ENCODE measurements at regions not wholly inside any gene's neighbourhood (a gene's known extent, or its start where the extent isn't known, plus 50 kb on each side); places are given as distances from the start of the nearest gene placed in this dataset.

DNA sequence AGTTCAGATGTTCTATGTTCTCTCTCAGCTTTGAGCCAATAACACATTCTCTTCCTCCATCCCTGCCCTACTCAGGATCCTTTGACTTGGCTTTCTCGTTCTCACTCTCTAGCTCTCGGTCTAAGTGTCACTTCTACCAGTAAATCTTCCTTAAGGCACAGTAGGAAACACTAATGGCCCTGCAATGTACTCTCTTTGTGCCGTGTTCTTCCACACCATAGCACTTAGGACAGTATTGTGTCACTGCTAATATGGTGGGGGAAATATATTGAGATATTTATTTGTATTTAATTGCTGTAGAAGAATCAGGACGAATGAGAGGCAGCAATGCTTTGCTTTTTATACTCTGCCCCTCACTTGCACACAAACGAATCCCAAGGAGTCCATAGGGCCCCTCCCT, 493.1 kb downstream of the SHISA9 start:
- no peak for DNase-seq (ENCODE audit: low read depth)

DNA sequence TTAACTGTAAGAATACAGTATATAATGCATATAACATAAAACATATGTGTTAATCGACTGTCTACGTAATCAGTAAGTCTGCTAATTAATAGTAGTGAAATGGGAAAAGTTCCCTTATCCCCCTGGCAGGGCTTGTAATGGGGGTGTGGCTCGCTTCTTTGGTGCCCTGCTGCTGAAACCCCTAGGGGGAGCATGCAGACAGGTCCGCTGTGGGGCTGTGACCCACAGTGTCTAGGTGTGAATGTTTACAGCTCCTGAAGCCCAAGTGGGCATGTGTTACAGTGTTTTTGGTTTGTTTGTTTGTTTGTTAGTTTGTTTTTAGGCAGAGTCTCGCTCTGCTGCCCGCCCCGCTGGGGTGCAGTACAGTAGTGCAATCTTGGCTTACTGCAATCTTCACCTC, 495.7 kb downstream of the SHISA9 start:
- no peak for DNase-seq (ENCODE audit: low read depth)

DNA sequence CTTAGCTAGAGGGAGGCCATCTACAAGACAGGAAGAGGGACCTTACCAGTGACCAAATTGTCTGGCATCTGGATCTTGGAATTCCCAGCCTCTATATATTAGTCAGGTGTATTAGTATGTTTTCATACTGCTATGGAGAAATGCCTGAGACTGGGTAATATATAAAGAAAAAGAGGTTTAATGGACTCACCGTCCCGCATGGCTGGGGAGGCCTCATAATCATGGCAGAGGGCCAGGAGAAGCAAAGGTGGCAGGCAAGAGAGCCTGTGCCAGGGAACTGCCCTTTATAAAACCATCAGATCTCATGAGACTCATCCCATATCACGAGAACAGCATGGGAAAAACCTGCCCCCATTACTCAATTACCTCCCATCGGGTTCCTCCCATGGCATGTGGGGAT, 500.2 kb downstream of the SHISA9 start:
- no peak for DNase-seq (ENCODE audit: low read depth)

- no peak for DNase-seq (ENCODE audit: low read depth)
Measured at GRCh38 chr16:13402601-13403000, 501.2 kb downstream of the SHISA9 start.

DNA sequence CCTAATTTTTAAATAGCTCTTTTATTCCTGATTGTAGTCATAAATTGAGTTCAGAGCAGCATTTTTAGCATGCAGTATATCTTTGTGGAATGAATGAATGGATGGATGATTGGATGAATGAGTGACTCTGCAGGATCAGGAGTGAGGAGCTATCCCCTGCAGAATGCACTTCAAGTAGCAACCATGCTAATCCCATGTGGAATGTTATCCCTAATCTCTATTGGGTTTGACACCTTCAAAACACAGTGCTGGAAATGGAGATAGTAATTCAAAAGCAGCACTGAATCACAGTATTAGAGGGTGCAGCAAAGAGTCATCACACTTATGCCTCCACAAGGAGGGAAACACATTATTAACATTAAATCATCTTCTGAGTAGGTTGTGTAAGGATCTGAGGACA, 501.9 kb downstream of the SHISA9 start:
- DNase-seq (ENCODE audit: low read depth) = no peak

- no peak for DNase-seq (ENCODE audit: low read depth)
Measured at GRCh38 chr16:13414154-13414553, 505.8 kb upstream of the ERCC4 start.

DNA sequence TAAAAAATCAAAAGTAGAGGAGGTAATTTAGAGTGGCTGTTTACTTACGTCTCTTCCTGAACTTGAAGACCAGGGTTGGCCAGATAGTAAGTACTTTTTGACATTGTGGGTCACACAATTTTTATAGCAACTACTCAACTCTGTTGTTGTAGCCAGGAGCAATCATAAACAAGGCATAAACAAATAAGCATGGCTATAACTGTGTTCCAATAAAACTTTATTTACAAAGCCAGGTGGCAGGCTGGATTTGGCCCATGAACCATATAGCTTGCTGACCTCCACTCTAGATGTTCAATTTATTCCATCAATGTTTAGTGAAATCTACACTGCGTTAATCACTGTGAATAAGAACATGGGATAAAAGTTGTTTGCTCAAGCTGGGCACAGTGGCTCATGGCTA, 500.4 kb upstream of the ERCC4 start:
- no peak for DNase-seq (ENCODE audit: low read depth)

DNA sequence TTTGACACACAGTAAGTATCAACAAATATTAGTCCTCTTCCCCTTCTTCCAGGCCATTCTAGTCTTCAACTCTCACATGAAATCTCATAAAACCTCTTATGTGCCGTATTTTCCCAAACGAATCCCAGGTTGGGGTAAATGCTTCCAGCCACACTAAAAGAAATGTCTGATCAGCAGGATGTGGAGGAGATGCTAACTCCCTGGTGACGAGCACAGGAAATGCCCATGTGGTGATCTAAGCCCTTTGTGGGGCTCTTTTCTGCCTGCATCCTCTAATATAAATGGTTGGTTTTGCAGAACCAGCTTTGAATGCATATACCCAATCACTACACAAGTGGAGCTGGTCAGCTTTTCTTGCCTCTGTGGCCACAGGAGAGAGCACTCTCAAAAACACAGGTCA, 498.2 kb upstream of the ERCC4 start:
- DNase-seq (ENCODE audit: low read depth) = no peak

GRCh38 chr16:13425836-13426235, 494.1 kb upstream of the ERCC4 start:
- no peak for DNase-seq (ENCODE audit: low read depth)

DNA sequence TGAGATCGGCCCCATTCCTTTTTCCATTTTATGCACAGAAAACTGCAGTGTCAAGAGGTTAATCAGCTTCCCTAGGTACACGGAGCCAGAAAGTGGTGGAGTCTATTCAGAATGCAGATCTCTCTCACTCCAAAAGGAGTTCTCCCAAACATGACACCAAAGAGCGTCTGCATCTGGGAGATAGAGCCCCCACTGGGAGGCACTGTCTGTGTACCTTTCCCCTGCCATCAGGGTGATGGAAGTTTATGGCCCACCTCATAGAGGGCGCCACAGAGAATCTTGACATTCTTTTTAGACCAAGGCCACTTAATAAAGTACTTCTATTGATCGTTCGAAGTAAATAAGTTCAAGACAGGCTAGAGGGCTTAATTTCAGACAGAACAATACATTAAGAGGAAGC, 493.7 kb upstream of the ERCC4 start:
- no peak for DNase-seq (ENCODE audit: low read depth)

- DNase-seq (ENCODE audit: low read depth) = no peak
Measured at GRCh38 chr16:13426736-13427135, 493.2 kb upstream of the ERCC4 start.

GRCh38 chr16:13427943-13428342, 492.0 kb upstream of the ERCC4 start:
- no peak for DNase-seq (ENCODE audit: low read depth)

- no peak for DNase-seq (ENCODE audit: low read depth)
Measured at GRCh38 chr16:13429416-13429815, 490.5 kb upstream of the ERCC4 start.

- DNase-seq (ENCODE audit: low read depth) = no peak
Measured at GRCh38 chr16:13435415-13435814, 484.5 kb upstream of the ERCC4 start.

DNA sequence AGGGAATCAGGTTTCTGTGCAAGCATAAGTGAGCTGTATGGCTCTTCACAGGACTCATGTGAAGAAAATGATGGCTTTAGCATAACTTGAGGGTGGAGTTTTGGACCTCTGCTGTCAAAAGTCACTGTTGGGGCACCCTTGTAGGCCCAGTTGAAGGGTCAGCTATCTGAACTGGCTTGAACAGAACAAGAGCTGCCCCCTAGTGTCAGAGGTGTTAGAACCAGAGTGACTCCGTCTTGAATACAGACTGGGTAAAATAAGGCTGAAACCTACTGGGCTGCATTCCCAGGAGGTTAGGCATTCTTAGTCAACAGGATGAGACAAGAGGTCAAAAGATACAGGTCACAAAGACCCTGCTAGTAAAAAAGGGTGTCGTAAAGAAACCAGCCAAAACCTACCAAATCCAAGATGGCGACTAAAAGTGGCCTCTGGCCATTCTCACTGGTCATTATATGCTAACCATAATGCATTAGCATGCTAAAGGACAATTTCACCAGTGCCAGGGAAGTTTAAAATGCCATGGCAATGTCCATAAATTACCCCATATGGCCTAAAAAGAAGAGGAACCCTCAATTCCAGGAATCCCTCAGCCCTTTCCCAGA, 484.0 kb upstream of the ERCC4 start:
- DNase-seq (ENCODE audit: low read depth) = no peak

GRCh38 chr16:13436641-13437412, 483.1 kb upstream of the ERCC4 start:
- DNase-seq (ENCODE audit: low read depth) = no peak

- DNase-seq (ENCODE audit: low read depth) = no peak
Measured at GRCh38 chr16:13437413-13437795, 482.6 kb upstream of the ERCC4 start.

DNA sequence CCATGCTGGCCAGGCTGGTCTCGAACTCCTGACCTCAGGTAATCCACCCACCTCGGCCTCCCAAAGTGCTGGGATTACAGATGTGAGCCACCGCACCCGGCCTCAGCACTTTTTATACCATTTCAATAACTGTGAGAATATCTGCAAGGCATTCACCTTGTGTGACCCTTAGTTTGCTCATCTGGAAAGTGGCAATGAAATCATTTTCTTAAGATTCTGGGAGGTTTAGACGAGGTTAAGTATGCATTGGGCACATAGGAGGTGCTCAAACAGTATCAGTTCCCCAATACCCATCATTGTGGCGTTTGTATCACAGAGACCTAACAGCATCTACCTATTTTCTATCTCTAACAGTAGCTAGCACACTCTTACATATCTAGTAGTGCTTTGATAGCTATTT, 481.9 kb upstream of the ERCC4 start:
- DNase-seq (ENCODE audit: low read depth) = no peak

DNA sequence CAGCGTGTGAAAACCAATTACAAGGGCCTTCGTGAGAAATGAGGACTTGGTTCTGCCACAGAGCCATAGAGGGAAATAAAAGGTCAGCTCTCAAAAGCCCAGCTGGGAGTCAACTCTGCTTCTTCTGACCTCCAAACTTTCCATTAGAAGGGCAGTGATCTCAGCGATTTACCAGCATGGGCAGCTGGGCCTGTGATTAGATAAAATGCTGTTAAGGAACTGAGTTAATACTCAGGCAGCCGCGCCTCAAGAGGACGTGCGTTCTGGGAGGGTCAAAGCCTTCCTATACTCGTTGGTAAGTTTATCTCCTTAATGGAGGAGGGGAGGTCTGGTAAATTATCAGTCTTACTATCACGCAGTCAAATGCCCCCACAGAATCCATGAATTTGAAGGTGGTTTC, 480.2 kb upstream of the ERCC4 start:
- no peak for DNase-seq (ENCODE audit: low read depth)

DNA sequence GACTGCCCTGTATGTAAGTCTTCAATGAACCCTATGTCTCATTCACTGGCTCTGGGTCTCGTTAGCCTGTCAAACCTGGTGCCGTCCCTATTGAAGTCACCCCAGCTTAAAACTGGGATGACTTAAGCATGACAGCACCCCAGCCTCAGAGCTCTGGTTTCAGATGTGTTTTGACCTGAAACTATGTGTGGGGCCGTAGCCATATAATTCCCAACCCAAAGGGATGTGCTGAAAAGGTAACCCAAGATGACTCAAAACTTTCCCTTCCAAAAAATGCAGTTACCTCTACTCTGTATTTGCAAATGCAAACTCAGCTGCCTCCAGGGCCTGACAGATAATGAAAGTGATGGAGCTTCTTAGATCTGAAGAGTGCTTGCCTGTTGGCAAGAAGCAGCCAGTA, 478.3 kb upstream of the ERCC4 start:
- no peak for DNase-seq (ENCODE audit: low read depth)

DNA sequence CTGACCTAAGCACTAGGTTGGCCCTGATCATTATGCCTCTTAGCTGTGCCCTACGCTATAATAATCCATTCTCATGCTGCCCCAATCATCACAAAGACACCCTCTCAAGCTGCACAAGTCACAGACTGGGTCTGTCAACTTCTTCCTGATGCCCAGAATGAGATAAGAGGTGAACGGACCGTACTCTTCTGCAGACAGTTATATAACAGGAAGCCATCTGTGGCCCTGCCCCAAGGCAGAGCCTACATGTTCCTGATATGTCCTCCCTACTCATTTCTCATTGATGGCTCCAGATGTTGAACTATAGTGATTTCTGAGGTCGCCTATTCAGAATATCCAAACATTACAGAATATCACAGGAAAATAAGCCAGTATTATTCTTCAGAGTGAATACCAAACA, 471.6 kb upstream of the ERCC4 start:
- DNase-seq (ENCODE audit: low read depth) = no peak

DNA sequence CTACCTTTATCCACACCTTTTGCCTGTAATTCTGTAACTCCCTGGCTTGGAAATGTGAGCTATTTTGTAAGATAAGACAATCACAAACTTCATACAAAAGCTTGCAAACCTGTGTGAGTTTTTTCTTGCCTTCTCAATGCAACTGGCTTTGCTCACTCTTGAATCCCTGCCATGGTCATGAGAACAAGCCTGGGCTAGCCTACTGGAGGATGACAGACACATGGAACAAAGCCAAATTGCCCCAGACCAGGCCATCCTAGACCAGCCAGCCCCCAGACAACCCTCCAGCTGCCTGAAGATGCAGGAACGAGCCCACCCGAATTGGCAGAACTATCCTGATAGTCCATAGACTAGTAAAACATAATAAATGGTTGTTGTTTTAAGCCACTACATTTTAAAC, 466.6 kb upstream of the ERCC4 start:
- no peak for DNase-seq (ENCODE audit: low read depth)

DNA sequence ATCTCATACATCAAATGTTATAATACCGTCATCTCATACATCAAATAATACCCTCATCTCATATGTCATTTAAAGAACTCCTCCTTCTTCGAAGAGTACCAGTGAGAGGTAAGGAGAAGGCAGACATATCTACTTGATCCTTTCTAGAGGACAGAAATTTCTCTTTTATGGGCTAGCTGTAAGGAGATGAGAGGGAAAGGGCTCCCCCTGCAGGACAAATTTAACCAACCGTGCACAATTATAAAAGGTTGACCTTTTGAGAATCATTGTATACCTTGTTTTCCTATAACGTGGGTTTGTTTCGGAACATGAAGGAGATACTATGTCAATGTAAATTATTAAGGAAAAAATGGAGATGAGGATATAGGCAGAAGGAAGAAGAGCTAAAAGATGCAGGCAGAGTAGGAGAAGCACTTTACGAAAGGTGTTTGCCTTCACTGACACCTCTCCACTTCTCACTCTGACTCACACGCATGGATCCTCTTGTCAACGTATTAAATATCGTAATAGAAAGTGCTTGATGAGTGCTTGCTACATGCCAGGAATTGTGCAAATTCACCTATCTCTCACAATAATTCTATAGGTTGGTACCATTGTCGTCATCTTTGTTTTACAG, 465.9 kb upstream of the ERCC4 start:
- no peak for DNase-seq (ENCODE audit: low read depth)

DNA sequence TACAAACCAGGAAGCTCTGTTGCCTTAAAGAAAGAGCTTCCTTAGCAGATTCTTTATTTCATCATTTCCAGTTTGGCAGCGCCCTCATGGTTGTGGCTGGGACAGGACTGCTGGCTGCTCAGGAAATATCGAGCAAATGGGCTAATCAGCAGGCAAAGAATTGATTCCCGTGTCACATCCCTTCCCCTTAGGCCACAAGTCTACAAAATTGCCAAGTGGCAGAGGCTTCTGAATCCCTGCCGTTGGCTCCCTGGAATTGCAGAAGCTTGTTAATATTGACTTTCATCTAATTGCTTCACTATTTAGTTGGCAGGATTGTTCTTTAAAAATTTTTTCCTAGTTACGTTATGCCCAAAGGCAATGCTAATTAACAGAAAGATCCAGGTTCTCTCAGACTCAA, 456.3 kb upstream of the ERCC4 start:
- DNase-seq (ENCODE audit: low read depth) = no peak

Data from non-pigmented ciliary epithelial cell (primary cell).